ENCODE measurements at regions not wholly inside any gene's neighbourhood (a gene's known extent, or its start where the extent isn't known, plus 50 kb on each side); places are given as distances from the start of the nearest gene placed in this dataset.

- no peak overlapping the region for H4K8ac ChIP-seq (ENCODE audit: low read depth, low read length)
- H3K4me1 ChIP-seq (ENCODE audit: control insufficient read depth, low read depth, low read length): no peaks in the 10 kb centered on the region
- no peak overlapping the region for H2BK5ac ChIP-seq (ENCODE audit: low read length)
- H2BK15ac ChIP-seq (replicated peaks; ENCODE audit: low read depth): no peak overlapping the region
- H3K9ac ChIP-seq (ENCODE audit: low read length): no peak overlapping the region
- no peak overlapping the region for H3K4me2 ChIP-seq (ENCODE audit: low read length)
- H3K27ac ChIP-seq (ENCODE audit: low read depth, low read length): no peak overlapping the region
- no peak overlapping the region for H2BK120ac ChIP-seq (ENCODE audit: low read depth, low read length)
- H4K5ac ChIP-seq (ENCODE audit: low read length): no peak overlapping the region
- no peaks in the 10 kb centered on the region for H3K79me2 ChIP-seq (ENCODE audit: control insufficient read depth, insufficient read depth, low read length)
- DNase-seq: no peak
- H3K27me3 ChIP-seq (ENCODE audit: insufficient read depth, low read length, poor library complexity): no peaks in the 10 kb centered on the region
- H2AK5ac ChIP-seq (ENCODE audit: low read length): no peak overlapping the region
- H3K36me3 ChIP-seq (ENCODE audit: control insufficient read depth, insufficient read depth, low read length): no peaks in the 10 kb centered on the region
- H3K18ac ChIP-seq (ENCODE audit: low read length): no peak overlapping the region
- no peaks in the 10 kb centered on the region for H3K79me1 ChIP-seq (ENCODE audit: low read length)
- no peak overlapping the region for H3K23ac ChIP-seq (ENCODE audit: low read length)
- H3K56ac ChIP-seq (ENCODE audit: low read length): no peak overlapping the region
- no peak overlapping the region for H3K4ac ChIP-seq (ENCODE audit: low read depth, low read length)
- H3K4me3 ChIP-seq (ENCODE audit: low read length): no peak overlapping the region
These were observed 291.4 kb downstream of the FSCB start for GRCh38 chr14:44215660-44216059.

GRCh38 chr14:44211718-44212117 lies 295.4 kb downstream of the FSCB start:
- Histone ChIP-seq H2AK5ac (ENCODE audit: low read length) (no peak overlapping the region), H2BK120ac (ENCODE audit: low read depth, low read length) (no peak overlapping the region), H2BK5ac (ENCODE audit: low read length) (no peak overlapping the region), H3K56ac (ENCODE audit: low read length) (no peak overlapping the region), H3K4me1 (ENCODE audit: control insufficient read depth, low read depth, low read length) (no peaks in the 10 kb centered on the region), H3K9ac (ENCODE audit: low read length) (no peak overlapping the region), H3K4me2 (ENCODE audit: low read length) (no peak overlapping the region), H3K27ac (ENCODE audit: low read depth, low read length) (no peak overlapping the region), H2BK15ac (replicated peaks; ENCODE audit: low read depth) (no peak overlapping the region), H3K4ac (ENCODE audit: low read depth, low read length) (no peak overlapping the region), H3K79me1 (ENCODE audit: low read length) (no peaks in the 10 kb centered on the region), H3K79me2 (ENCODE audit: control insufficient read depth, insufficient read depth, low read length) (no peaks in the 10 kb centered on the region), H3K18ac (ENCODE audit: low read length) (no peak overlapping the region), H4K5ac (ENCODE audit: low read length) (no peak overlapping the region), H3K23ac (ENCODE audit: low read length) (no peak overlapping the region), H3K4me3 (ENCODE audit: low read length) (no peak overlapping the region), H4K8ac (ENCODE audit: low read depth, low read length) (no peak overlapping the region), H3K27me3 (ENCODE audit: insufficient read depth, low read length, poor library complexity) (no peaks in the 10 kb centered on the region), H3K36me3 (ENCODE audit: control insufficient read depth, insufficient read depth, low read length) (no peaks in the 10 kb centered on the region)
- no peak for DNase-seq
- WGBS (ENCODE audit: extremely low coverage, insufficient coverage, low lambda C conversion rate): no CpG with 5 or more reads among the region's 2 CpGs

- no CpG with 5 or more reads among the region's 3 CpGs for WGBS (ENCODE audit: extremely low coverage, insufficient coverage, low lambda C conversion rate)
- H2BK120ac ChIP-seq (ENCODE audit: low read depth, low read length): no peak overlapping the region
- no peak overlapping the region for H3K4me3 ChIP-seq (ENCODE audit: low read length)
- H3K27ac ChIP-seq (ENCODE audit: low read depth, low read length): no peak overlapping the region
- H3K23ac ChIP-seq (ENCODE audit: low read length): no peak overlapping the region
- H2BK15ac ChIP-seq (replicated peaks; ENCODE audit: low read depth): no peak overlapping the region
- H3K56ac ChIP-seq (ENCODE audit: low read length): no peak overlapping the region
- no peak overlapping the region for H3K4me2 ChIP-seq (ENCODE audit: low read length)
- H3K79me2 ChIP-seq (ENCODE audit: control insufficient read depth, insufficient read depth, low read length): no peaks in the 10 kb centered on the region
- H2BK5ac ChIP-seq (ENCODE audit: low read length): no peak overlapping the region
- no peak overlapping the region for H3K18ac ChIP-seq (ENCODE audit: low read length)
- no peak overlapping the region for H3K4ac ChIP-seq (ENCODE audit: low read depth, low read length)
- H2AK5ac ChIP-seq (ENCODE audit: low read length): no peak overlapping the region
- no peaks in the 10 kb centered on the region for H3K79me1 ChIP-seq (ENCODE audit: low read length)
- H4K5ac ChIP-seq (ENCODE audit: low read length): no peak overlapping the region
- H4K8ac ChIP-seq (ENCODE audit: low read depth, low read length): no peak overlapping the region
- no peaks in the 10 kb centered on the region for H3K36me3 ChIP-seq (ENCODE audit: control insufficient read depth, insufficient read depth, low read length)
- H3K27me3 ChIP-seq (ENCODE audit: insufficient read depth, low read length, poor library complexity): no peaks in the 10 kb centered on the region
- H3K9ac ChIP-seq (ENCODE audit: low read length): no peak overlapping the region
- no peaks in the 10 kb centered on the region for H3K4me1 ChIP-seq (ENCODE audit: control insufficient read depth, low read depth, low read length)
- DNase-seq: peak; percentile 79
These were observed 302.8 kb downstream of the FSCB start for GRCh38 chr14:44204061-44204835.

GRCh38 chr14:44180975-44181374 lies 326.1 kb downstream of the FSCB start:
- Histone ChIP-seq H3K27ac (ENCODE audit: low read depth, low read length) (no peak overlapping the region), H2BK15ac (replicated peaks; ENCODE audit: low read depth) (no peak overlapping the region), H3K4me2 (ENCODE audit: low read length) (no peak overlapping the region), H4K8ac (ENCODE audit: low read depth, low read length) (no peak overlapping the region), H3K18ac (ENCODE audit: low read length) (no peak overlapping the region), H3K9ac (ENCODE audit: low read length) (no peak overlapping the region), H2BK5ac (ENCODE audit: low read length) (no peak overlapping the region), H3K79me2 (ENCODE audit: control insufficient read depth, insufficient read depth, low read length) (no peaks in the 10 kb centered on the region), H3K56ac (ENCODE audit: low read length) (no peak overlapping the region), H3K27me3 (ENCODE audit: insufficient read depth, low read length, poor library complexity) (no peaks in the 10 kb centered on the region), H3K4me3 (ENCODE audit: low read length) (no peak overlapping the region), H3K4ac (ENCODE audit: low read depth, low read length) (no peak overlapping the region), H3K36me3 (ENCODE audit: control insufficient read depth, insufficient read depth, low read length) (no peaks in the 10 kb centered on the region), H3K79me1 (ENCODE audit: low read length) (no peaks in the 10 kb centered on the region), H4K5ac (ENCODE audit: low read length) (no peak overlapping the region), H3K4me1 (ENCODE audit: control insufficient read depth, low read depth, low read length) (no peaks in the 10 kb centered on the region), H2BK120ac (ENCODE audit: low read depth, low read length) (no peak overlapping the region), H2AK5ac (ENCODE audit: low read length) (no peak overlapping the region), H3K23ac (ENCODE audit: low read length) (no peak overlapping the region)
- WGBS (ENCODE audit: extremely low coverage, insufficient coverage, low lambda C conversion rate): no CpG with 5 or more reads among the region's 1 CpG
- no peak for DNase-seq

- no peak for DNase-seq
These were observed 336.5 kb downstream of the FSCB start for GRCh38 chr14:44170556-44170955.

GRCh38 chr14:44170101-44170500 lies 337.0 kb downstream of the FSCB start:
- Histone ChIP-seq H3K79me1 (ENCODE audit: low read length) (no peaks in the 10 kb centered on the region), H3K23ac (ENCODE audit: low read length) (no peak overlapping the region), H2AK5ac (ENCODE audit: low read length) (no peak overlapping the region), H3K18ac (ENCODE audit: low read length) (no peak overlapping the region), H3K4me3 (ENCODE audit: low read length) (no peak overlapping the region), H3K36me3 (ENCODE audit: control insufficient read depth, insufficient read depth, low read length) (no peaks in the 10 kb centered on the region), H3K9ac (ENCODE audit: low read length) (no peak overlapping the region), H3K27ac (ENCODE audit: low read depth, low read length) (no peak overlapping the region), H3K4me1 (ENCODE audit: control insufficient read depth, low read depth, low read length) (no peaks in the 10 kb centered on the region), H4K5ac (ENCODE audit: low read length) (no peak overlapping the region), H2BK5ac (ENCODE audit: low read length) (no peak overlapping the region), H3K4ac (ENCODE audit: low read depth, low read length) (no peak overlapping the region), H2BK15ac (replicated peaks; ENCODE audit: low read depth) (no peak overlapping the region), H3K79me2 (ENCODE audit: control insufficient read depth, insufficient read depth, low read length) (no peaks in the 10 kb centered on the region), H2BK120ac (ENCODE audit: low read depth, low read length) (no peak overlapping the region), H3K4me2 (ENCODE audit: low read length) (no peak overlapping the region), H3K27me3 (ENCODE audit: insufficient read depth, low read length, poor library complexity) (no peaks in the 10 kb centered on the region), H3K56ac (ENCODE audit: low read length) (no peak overlapping the region), H4K8ac (ENCODE audit: low read depth, low read length) (no peak overlapping the region)
- DNase-seq: no peak
- no CpG with 5 or more reads among the region's 6 CpGs for WGBS (ENCODE audit: extremely low coverage, insufficient coverage, low lambda C conversion rate)

More at GRCh38 chr14:44170556-44170955, 336.5 kb downstream of the FSCB start:
- no CpG with 5 or more reads among the region's 4 CpGs for WGBS (ENCODE audit: extremely low coverage, insufficient coverage, low lambda C conversion rate)
- Histone ChIP-seq H3K9ac (ENCODE audit: low read length) (no peak overlapping the region), H3K4ac (ENCODE audit: low read depth, low read length) (no peak overlapping the region), H3K56ac (ENCODE audit: low read length) (no peak overlapping the region), H3K36me3 (ENCODE audit: control insufficient read depth, insufficient read depth, low read length) (no peaks in the 10 kb centered on the region), H4K8ac (ENCODE audit: low read depth, low read length) (no peak overlapping the region), H3K4me2 (ENCODE audit: low read length) (no peak overlapping the region), H2BK5ac (ENCODE audit: low read length) (no peak overlapping the region), H3K23ac (ENCODE audit: low read length) (no peak overlapping the region), H3K4me3 (ENCODE audit: low read length) (no peak overlapping the region), H2AK5ac (ENCODE audit: low read length) (no peak overlapping the region), H3K79me2 (ENCODE audit: control insufficient read depth, insufficient read depth, low read length) (no peaks in the 10 kb centered on the region), H3K79me1 (ENCODE audit: low read length) (no peaks in the 10 kb centered on the region), H3K27ac (ENCODE audit: low read depth, low read length) (no peak overlapping the region), H3K18ac (ENCODE audit: low read length) (no peak overlapping the region), H4K5ac (ENCODE audit: low read length) (no peak overlapping the region), H3K4me1 (ENCODE audit: control insufficient read depth, low read depth, low read length) (no peaks in the 10 kb centered on the region), H3K27me3 (ENCODE audit: insufficient read depth, low read length, poor library complexity) (no peaks in the 10 kb centered on the region), H2BK15ac (replicated peaks; ENCODE audit: low read depth) (no peak overlapping the region), H2BK120ac (ENCODE audit: low read depth, low read length) (no peak overlapping the region)
